ENCODE measurements at regions not wholly inside any gene's neighbourhood (a gene's known extent, or its start where the extent isn't known, plus 50 kb on each side); places are given as distances from the start of the nearest gene placed in this dataset.

GRCh38 chr13:105863300-105863920 is 672.1 kb downstream of the EFNB2 start:
- Histone ChIP-seq H3K9me1 (ENCODE audit: insufficient read depth, low read length) (no peaks in the 10 kb centered on the region), H3K23ac (ENCODE audit: low read depth, low read length) (no peak overlapping the region), H2AK9ac (replicated peaks; ENCODE audit: low read depth, low read length, poor library complexity) (no peak overlapping the region), H3K36me3 (ENCODE audit: control insufficient read depth, insufficient read depth, low read length) (no peaks in the 10 kb centered on the region), H3K4me3 (ENCODE audit: insufficient read depth, low read depth, low read length) (no peak overlapping the region), H3K27ac (ENCODE audit: insufficient read depth, low read length) (no peak overlapping the region), H4K8ac (ENCODE audit: low read depth in 2 of 2, low read length in 2 of 2) (no peak overlapping the region), H2BK15ac (ENCODE audit: low read depth, low read length) (no peak overlapping the region), H3K9ac (ENCODE audit: low read depth, low read length) (no peak overlapping the region), H3K4ac (ENCODE audit: low read depth, low read length) (no peak overlapping the region), H3K18ac (ENCODE audit: low read depth, low read length) (no peak overlapping the region), H3K4me2 (ENCODE audit: low read depth, low read length) (no peak overlapping the region), H3K9me3 (ENCODE audit: control insufficient read depth, insufficient read depth, low read length) (no peaks in the 10 kb centered on the region), H2BK20ac (ENCODE audit: low read depth, low read length) (no peak overlapping the region), H4K91ac (ENCODE audit: insufficient read depth, low read depth, low read length) (no peak overlapping the region), H4K20me1 (ENCODE audit: insufficient read depth, low read length) (no peaks in the 10 kb centered on the region), H4K5ac (ENCODE audit: low read depth, low read length) (no peak overlapping the region), H2AFZ (replicated peaks; ENCODE audit: low read length, poor library complexity) (no peak overlapping the region), H2BK120ac (ENCODE audit: low read depth, low read length) (no peak overlapping the region), H2BK5ac (ENCODE audit: low read depth, low read length, poor library complexity, severe bottlenecking) (no peak overlapping the region), H3K27me3 (ENCODE audit: control insufficient read depth, insufficient read depth, low read length) (no peaks in the 10 kb centered on the region), H2AK5ac (ENCODE audit: low read depth, low read length) (no peak overlapping the region), H3K79me1 (ENCODE audit: low read depth in 1 of 2, low read length in 2 of 2) (no peaks in the 10 kb centered on the region), H3K14ac (replicated peaks; ENCODE audit: low read depth, low read length) (no peak overlapping the region), H3K56ac (ENCODE audit: extremely low read depth, insufficient read depth, low read length) (no peak overlapping the region), H3K4me1 (ENCODE audit: control insufficient read depth, insufficient read depth, low read length) (no peaks in the 10 kb centered on the region)
- no peak for TF ChIP-seq MAFK (IDR thresholded peaks at IDR 0.05; ENCODE audit: low read depth, low read length)
- TF ChIP-seq POLR2A (IDR thresholded peaks at IDR 0.05; ENCODE audit: low read depth, low read length): no peak
- WGBS, 2 experiments (ENCODE audit: extremely low coverage in 2 of 2, insufficient read length in 1 of 2): no CpG with 5 or more reads among the region's 5 CpGs
- no TSS peak for BruUV-seq (replicated peaks)
- CTCF ChIA-PET: no interaction called here
- no peak for ATAC-seq (ENCODE audit: low read depth)
- DNase-seq: no peak
- POLR2A ChIA-PET (ENCODE audit: unreplicated experiment): no interaction called here
- intact Hi-C loops (cut with micrococcal nuclease): no loop called here
- in situ Hi-C loops (cut with MboI; ENCODE audit: low sequenced_read_pairs): no loop called here
- dilution Hi-C loops (cut with HindIII; ENCODE audit: low sequenced_read_pairs, unreplicated experiment): no loop called here

Data from IMR-90 (cell line).